Stimulated activated naive CD4-positive, alpha-beta T cell (primary cell): ENCODE measurements at regions not wholly inside any gene's neighbourhood (a gene's known extent, or its start where the extent isn't known, plus 50 kb on each side); places are given as distances from the start of the nearest gene placed in this dataset.
"Not testable (repeated sequence)": the region's sequence is repeated elsewhere in the genome, so short reads cannot be mapped to it uniquely, and the experiment has no call there.

Experiments
- DNase-seq, 6 experiments: peaks; one replicate each; lab custom pipeline; 2025; lab: John Stamatoyannopoulos, UW

GRCh38 chr1:98287626-98288025 lies 366.8 kb upstream of the DPYD start:
- DNase-seq = no peak

- DNase-seq = no peak
These were observed 365.8 kb upstream of the DPYD start for GRCh38 chr1:98286656-98287055.

- not testable (repeated sequence) for DNase-seq
These were observed 364.5 kb upstream of the DPYD start for GRCh38 chr1:98285286-98285685.

- no peak for DNase-seq
These were observed 359.2 kb upstream of the DPYD start for GRCh38 chr1:98280049-98280448.

- no peak for DNase-seq
These were observed 357.2 kb upstream of the DPYD start for GRCh38 chr1:98278055-98278454.

GRCh38 chr1:98277118-98277517 lies 356.3 kb upstream of the DPYD start:
- DNase-seq = no peak

GRCh38 chr1:98276514-98276913 lies 355.7 kb upstream of the DPYD start:
- DNase-seq = no peak

- DNase-seq = no peak
These were observed 347.5 kb upstream of the DPYD start for GRCh38 chr1:98268316-98268715.

- DNase-seq = no peak
These were observed 346.6 kb upstream of the DPYD start for GRCh38 chr1:98267423-98267822.

GRCh38 chr1:98264727-98265126 lies 343.9 kb upstream of the DPYD start:
- DNase-seq = no peak

GRCh38 chr1:98260839-98261238 lies 340.0 kb upstream of the DPYD start:
- no peak for DNase-seq

- no peak for DNase-seq
These were observed 339.6 kb upstream of the DPYD start for GRCh38 chr1:98260412-98260811.

- no peak for DNase-seq
These were observed 335.9 kb upstream of the DPYD start for GRCh38 chr1:98256700-98257099.

- no peak for DNase-seq
These were observed 332.3 kb upstream of the DPYD start for GRCh38 chr1:98253145-98253544.

GRCh38 chr1:98251497-98251896 lies 330.7 kb upstream of the DPYD start:
- DNase-seq = no peak

GRCh38 chr1:98232678-98233077 lies 311.8 kb upstream of the DPYD start:
- DNase-seq = no peak

- no peak for DNase-seq
These were observed 301.9 kb upstream of the DPYD start for GRCh38 chr1:98222706-98223105.

- no peak for DNase-seq
These were observed 301.1 kb upstream of the DPYD start for GRCh38 chr1:98221923-98222322.

- no peak for DNase-seq
These were observed 296.8 kb upstream of the DPYD start for GRCh38 chr1:98217601-98218000.

GRCh38 chr1:98216304-98216703 lies 295.5 kb upstream of the DPYD start:
- DNase-seq = no peak

- DNase-seq = no peak
These were observed 290.5 kb upstream of the DPYD start for GRCh38 chr1:98211271-98211845.

- no peak for DNase-seq
These were observed 289.7 kb upstream of the DPYD start for GRCh38 chr1:98210563-98210962.

GRCh38 chr1:98210064-98210463 lies 289.2 kb upstream of the DPYD start:
- no peak for DNase-seq

GRCh38 chr1:98205291-98206017 lies 284.6 kb upstream of the DPYD start:
- no peak for DNase-seq
